ENCODE measurements at regions not wholly inside any gene's neighbourhood (a gene's known extent, or its start where the extent isn't known, plus 50 kb on each side); places are given as distances from the start of the nearest gene placed in this dataset.
A peak's percentile ranks its signal among the peaks of the same experiment; 100 is the strongest.

- Histone ChIP-seq H3K4me1 (no peaks in the 10 kb centered on the region), H3K4me3 (no peak overlapping the region), H3K27me3 (ENCODE audit: low read depth) (no peaks in the 10 kb centered on the region), H3K36me3 (replicated peaks) (no peaks in the 10 kb centered on the region), H3K9me3 (no peaks in the 10 kb centered on the region)
- in situ Hi-C loops (cut with MboI; ENCODE audit: low sequenced_read_pairs), result no loop called here
- DNase-seq (ENCODE audit: low spot score in 2 of 2), result no peak
Observed at GRCh38 chr9:129327552-129328328, 149.7 kb upstream of the IER5L start.

GRCh38 chr9:129326061-129327005 lies 148.3 kb upstream of the IER5L start:
- peaks cover 1% of the 10 kb centered on the region for H3K4me1 ChIP-seq
- H3K9me3 ChIP-seq, result no peaks in the 10 kb centered on the region
- no peaks in the 10 kb centered on the region for H3K36me3 ChIP-seq (replicated peaks)
- no peak for DNase-seq (ENCODE audit: low spot score in 2 of 2)
- no peak overlapping the region for H3K4me3 ChIP-seq
- no peaks in the 10 kb centered on the region for H3K27me3 ChIP-seq (ENCODE audit: low read depth)
- in situ Hi-C loops (cut with MboI; ENCODE audit: low sequenced_read_pairs), result no loop called here

- Histone ChIP-seq H3K27me3 (ENCODE audit: low read depth) (no peaks in the 10 kb centered on the region), H3K4me3 (no peak overlapping the region), H3K9me3 (no peaks in the 10 kb centered on the region), H3K4me1 (peaks cover 13% of the 10 kb centered on the region), H3K36me3 (replicated peaks) (no peaks in the 10 kb centered on the region)
- in situ Hi-C loops (cut with MboI; ENCODE audit: low sequenced_read_pairs), result no loop called here
- DNase-seq (ENCODE audit: low spot score in 2 of 2), result no peak
Observed at GRCh38 chr9:129324808-129325502, 146.9 kb upstream of the IER5L start.

- Histone ChIP-seq H3K4me3 (no peak overlapping the region), H3K9me3 (no peaks in the 10 kb centered on the region), H3K36me3 (replicated peaks) (no peaks in the 10 kb centered on the region), H3K4me1 (peaks cover 15% of the 10 kb centered on the region), H3K27me3 (ENCODE audit: low read depth) (no peaks in the 10 kb centered on the region)
- no peak for DNase-seq (ENCODE audit: low spot score in 2 of 2)
- in situ Hi-C loops (cut with MboI; ENCODE audit: low sequenced_read_pairs), result no loop called here
Observed at GRCh38 chr9:129323999-129324553, 146.0 kb upstream of the IER5L start.

GRCh38 chr9:129323376-129323998 lies 145.4 kb upstream of the IER5L start:
- Histone ChIP-seq H3K36me3 (replicated peaks) (no peaks in the 10 kb centered on the region), H3K4me1 (peaks cover 15% of the 10 kb centered on the region), H3K4me3 (no peak overlapping the region), H3K9me3 (no peaks in the 10 kb centered on the region), H3K27me3 (ENCODE audit: low read depth) (no peaks in the 10 kb centered on the region)
- no peak for DNase-seq (ENCODE audit: low spot score in 2 of 2)
- in situ Hi-C loops (cut with MboI; ENCODE audit: low sequenced_read_pairs), result no loop called here

- Histone ChIP-seq H3K4me1 (peaks cover 15% of the 10 kb centered on the region), H3K4me3 (no peak overlapping the region), H3K27me3 (ENCODE audit: low read depth) (no peaks in the 10 kb centered on the region), H3K36me3 (replicated peaks) (no peaks in the 10 kb centered on the region), H3K9me3 (no peaks in the 10 kb centered on the region)
- no peak for DNase-seq (ENCODE audit: low spot score in 2 of 2)
- in situ Hi-C loops (cut with MboI; ENCODE audit: low sequenced_read_pairs), result no loop called here
Observed at GRCh38 chr9:129322641-129323375, 144.7 kb upstream of the IER5L start.

- no peaks in the 10 kb centered on the region for H3K9me3 ChIP-seq
- in situ Hi-C loops (cut with MboI; ENCODE audit: low sequenced_read_pairs), result no loop called here
- no peak overlapping the region for H3K4me3 ChIP-seq
- H3K27me3 ChIP-seq (ENCODE audit: low read depth), result no peaks in the 10 kb centered on the region
- DNase-seq (ENCODE audit: low spot score in 2 of 2), result no peak
- peaks cover 15% of the 10 kb centered on the region for H3K4me1 ChIP-seq
- H3K36me3 ChIP-seq (replicated peaks), result no peaks in the 10 kb centered on the region
Observed at GRCh38 chr9:129322022-129322621, 144.1 kb upstream of the IER5L start.

- H3K36me3 ChIP-seq (replicated peaks), result no peaks in the 10 kb centered on the region
- in situ Hi-C loops (cut with MboI; ENCODE audit: low sequenced_read_pairs), result no loop called here
- H3K4me3 ChIP-seq, result peak overlapping the region; percentile 19
- no peaks in the 10 kb centered on the region for H3K9me3 ChIP-seq
- no peaks in the 10 kb centered on the region for H3K27me3 ChIP-seq (ENCODE audit: low read depth)
- no peak for DNase-seq (ENCODE audit: low spot score in 2 of 2)
- H3K4me1 ChIP-seq, result peaks cover 15% of the 10 kb centered on the region
Observed at GRCh38 chr9:129321286-129322021, 143.4 kb upstream of the IER5L start.

GRCh38 chr9:129320575-129321285 lies 142.7 kb upstream of the IER5L start:
- Histone ChIP-seq H3K27me3 (ENCODE audit: low read depth) (no peaks in the 10 kb centered on the region), H3K4me3 (peak overlapping the region; percentile 19), H3K4me1 (peaks cover 15% of the 10 kb centered on the region), H3K9me3 (no peaks in the 10 kb centered on the region), H3K36me3 (replicated peaks) (no peaks in the 10 kb centered on the region)
- in situ Hi-C loops (cut with MboI; ENCODE audit: low sequenced_read_pairs), result no loop called here
- DNase-seq (ENCODE audit: low spot score in 2 of 2), result peak; percentile 76 to 89

GRCh38 chr9:129319938-129320481 lies 141.9 kb upstream of the IER5L start:
- H3K4me3 ChIP-seq, result no peak overlapping the region
- peaks cover 15% of the 10 kb centered on the region for H3K4me1 ChIP-seq
- no peaks in the 10 kb centered on the region for H3K27me3 ChIP-seq (ENCODE audit: low read depth)
- H3K9me3 ChIP-seq, result no peaks in the 10 kb centered on the region
- DNase-seq (ENCODE audit: low spot score in 2 of 2), result peak in 1 of 2 experiments; percentile 7
- H3K36me3 ChIP-seq (replicated peaks), result no peaks in the 10 kb centered on the region
- in situ Hi-C loops (cut with MboI; ENCODE audit: low sequenced_read_pairs), result no loop called here

Data from HAP-1 (cell line).